Epidermal melanocyte (primary cell): ENCODE measurements at regions not wholly inside any gene's neighbourhood (a gene's known extent, or its start where the extent isn't known, plus 50 kb on each side); places are given as distances from the start of the nearest gene placed in this dataset.
A peak's percentile ranks its signal among the peaks of the same experiment; 100 is the strongest.

Source experiments
- DNase-seq: peaks from one replicate; pipeline ENCODE4 v3.0.0; 2011; ENCODE audit warnings: low spot score; ENCODE audit not compliant: insufficient read length

- no peak for DNase-seq
Observed at GRCh38 chr16:82248677-82249076, 78.7 kb upstream of the MPHOSPH6 start.

GRCh38 chr16:82248012-82248656 is 78.1 kb upstream of the MPHOSPH6 start:
- DNase-seq, result no peak

- no peak for DNase-seq
Observed at GRCh38 chr16:82242201-82242600, 72.2 kb upstream of the MPHOSPH6 start.

GRCh38 chr16:82241469-82242052 is 71.5 kb upstream of the MPHOSPH6 start:
- DNase-seq, result no peak

- DNase-seq, result no peak
Observed at GRCh38 chr16:82240111-82240510, 70.1 kb upstream of the MPHOSPH6 start.

GRCh38 chr16:82236875-82237274 is 66.9 kb upstream of the MPHOSPH6 start:
- DNase-seq, result no peak

- no peak for DNase-seq
Observed at GRCh38 chr16:82236415-82236814, 66.4 kb upstream of the MPHOSPH6 start.

- no peak for DNase-seq
Observed at GRCh38 chr16:82232806-82233205, 62.8 kb upstream of the MPHOSPH6 start.

GRCh38 chr16:82231008-82231787 is 61.2 kb upstream of the MPHOSPH6 start:
- no peak for DNase-seq

GRCh38 chr16:82229800-82230619 is 60.0 kb upstream of the MPHOSPH6 start:
- peak; percentile 64 for DNase-seq

GRCh38 chr16:82226327-82226726 is 56.3 kb upstream of the MPHOSPH6 start:
- no peak for DNase-seq

GRCh38 chr16:82224821-82225220 is 54.8 kb upstream of the MPHOSPH6 start:
- no peak for DNase-seq

GRCh38 chr16:82220541-82220940 is 50.5 kb upstream of the MPHOSPH6 start:
- no peak for DNase-seq
